ENCODE measurements at regions not wholly inside any gene's neighbourhood (a gene's known extent, or its start where the extent isn't known, plus 50 kb on each side); places are given as distances from the start of the nearest gene placed in this dataset.

DNA sequence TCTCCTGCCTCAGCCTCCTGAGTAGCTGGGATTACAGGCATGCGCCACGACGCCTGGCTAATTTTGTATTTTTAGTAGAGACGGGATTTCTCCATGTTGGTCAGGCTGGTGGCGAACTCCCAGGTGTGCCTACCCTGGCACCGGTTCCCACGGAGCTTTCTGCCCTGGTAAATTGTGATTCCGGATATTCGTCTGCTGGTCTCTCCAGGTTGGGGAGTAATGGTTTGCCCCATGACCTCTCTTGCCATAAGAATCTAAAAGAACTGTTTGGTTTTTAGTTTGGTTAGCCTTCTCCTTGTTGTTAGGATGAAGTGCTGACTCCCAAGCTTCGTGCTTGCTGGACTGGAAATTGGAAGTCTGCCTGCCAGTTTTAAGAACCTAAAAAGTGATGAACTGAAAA, 223.8 kb downstream of the BCAS1 start:
- in situ Hi-C loops (cut with MboI; ENCODE audit: low sequenced_read_pairs in 4 of 4) = no loop called here
- DNase-seq (no peak), ATAC-seq (no peak)
- Histone ChIP-seq H3K27me3 (no peaks in the 10 kb centered on the region), H3K27ac (no peak overlapping the region), H3K4me3 (no peak overlapping the region), H3K9me3 (no peaks in the 10 kb centered on the region), H3K4me1 (no peaks in the 10 kb centered on the region), H3K36me3 (no peaks in the 10 kb centered on the region)
- no peak for TF ChIP-seq POLR2A (IDR thresholded peaks at IDR 0.05)
- TF ChIP-seq CTCF (IDR thresholded peaks at IDR 0.05 in 4 of 5, conservative IDR thresholded peaks at IDR 0.05 in 1 of 5) = no peak
- intact Hi-C loops (cut with DNase I; ENCODE audit: low total_unique reads) = no loop called here

GRCh38 chr20:53845980-53846379, 224.4 kb downstream of the BCAS1 start:
- Histone ChIP-seq H3K27me3 (no peaks in the 10 kb centered on the region), H3K9me3 (no peaks in the 10 kb centered on the region), H3K4me1 (no peaks in the 10 kb centered on the region), H3K27ac (no peak overlapping the region), H3K4me3 (no peak overlapping the region), H3K36me3 (no peaks in the 10 kb centered on the region)
- in situ Hi-C loops (cut with MboI; ENCODE audit: low sequenced_read_pairs in 4 of 4) (no loop called here), intact Hi-C loops (cut with DNase I; ENCODE audit: low total_unique reads) (no loop called here)
- ATAC-seq = no peak
- TF ChIP-seq CTCF (IDR thresholded peaks at IDR 0.05 in 4 of 5, conservative IDR thresholded peaks at IDR 0.05 in 1 of 5) (no peak), POLR2A (IDR thresholded peaks at IDR 0.05) (no peak)
- no peak for DNase-seq

GRCh38 chr20:53844259-53844658, 226.1 kb downstream of the BCAS1 start:
- H3K36me3 ChIP-seq = no peaks in the 10 kb centered on the region
- no peak for TF ChIP-seq POLR2A (IDR thresholded peaks at IDR 0.05)
- in situ Hi-C loops (cut with MboI; ENCODE audit: low sequenced_read_pairs in 4 of 4) = no loop called here

GRCh38 chr20:53843645-53844044, 226.7 kb downstream of the BCAS1 start:
- no peak overlapping the region for H3K4me3 ChIP-seq
- in situ Hi-C loops (cut with MboI; ENCODE audit: low sequenced_read_pairs in 4 of 4) = no loop called here
- H3K4me1 ChIP-seq = no peaks in the 10 kb centered on the region
- DNase-seq (no peak), ATAC-seq (no peak)
- no peak for TF ChIP-seq CTCF (IDR thresholded peaks at IDR 0.05 in 4 of 5, conservative IDR thresholded peaks at IDR 0.05 in 1 of 5)
- no peaks in the 10 kb centered on the region for H3K36me3 ChIP-seq
- no peak overlapping the region for H3K27ac ChIP-seq
- intact Hi-C loops (cut with DNase I; ENCODE audit: low total_unique reads) = no loop called here
- H3K9me3 ChIP-seq = no peaks in the 10 kb centered on the region
- no peaks in the 10 kb centered on the region for H3K27me3 ChIP-seq

More at GRCh38 chr20:53844259-53844658, 226.1 kb downstream of the BCAS1 start:
- DNase-seq (no peak), ATAC-seq (no peak)
- H3K4me1 ChIP-seq = no peaks in the 10 kb centered on the region
- intact Hi-C loops (cut with DNase I; ENCODE audit: low total_unique reads) = no loop called here
- H3K27me3 ChIP-seq = no peaks in the 10 kb centered on the region
- H3K4me3 ChIP-seq = no peak overlapping the region
- no peak overlapping the region for H3K27ac ChIP-seq
- H3K9me3 ChIP-seq = no peaks in the 10 kb centered on the region

- no peak for DNase-seq
- H3K4me1 ChIP-seq = no peaks in the 10 kb centered on the region
- no peak overlapping the region for H3K27ac ChIP-seq
- ATAC-seq = no peak
- no peaks in the 10 kb centered on the region for H3K36me3 ChIP-seq
- no peaks in the 10 kb centered on the region for H3K9me3 ChIP-seq
- TF ChIP-seq CTCF (IDR thresholded peaks at IDR 0.05 in 4 of 5, conservative IDR thresholded peaks at IDR 0.05 in 1 of 5) (no peak), POLR2A (IDR thresholded peaks at IDR 0.05) (no peak)
- intact Hi-C loops (cut with DNase I; ENCODE audit: low total_unique reads) (no loop called here), in situ Hi-C loops (cut with MboI; ENCODE audit: low sequenced_read_pairs in 4 of 4) (no loop called here)
- H3K4me3 ChIP-seq = no peak overlapping the region
- no peaks in the 10 kb centered on the region for H3K27me3 ChIP-seq
Observed at GRCh38 chr20:53842301-53843099, 227.9 kb downstream of the BCAS1 start.

Data from gastrocnemius medialis (tissue), 4 donors.